Ishikawa (cell line): ENCODE measurements at regions not wholly inside any gene's neighbourhood (a gene's known extent, or its start where the extent isn't known, plus 50 kb on each side); places are given as distances from the start of the nearest gene placed in this dataset.

Source experiments
- CEBPB ChIP-seq: IDR thresholded peaks from 2 replicates; pipeline ENCODE4 v1.6.1; 2012
- CREB1 ChIP-seq: IDR thresholded peaks from 2 replicates; pipeline ENCODE4 v1.6.1; 2012; ENCODE audit warnings: low read depth
- EP300 ChIP-seq: IDR thresholded peaks from 2 replicates; pipeline ENCODE4 v1.6.1; 2012; ENCODE audit warnings: borderline replicate concordance
- FOXM1 ChIP-seq: IDR thresholded peaks from 2 replicates; pipeline ENCODE4 v1.6.1; 2012; ENCODE audit warnings: low read depth, borderline replicate concordance
- MAX ChIP-seq: IDR thresholded peaks from 2 replicates; pipeline ENCODE4 v1.6.1; 2012
- REST ChIP-seq: IDR thresholded peaks from 2 replicates; pipeline ENCODE4 v1.6.1; 2012; ENCODE audit warnings: low read depth, mild to moderate bottlenecking
- TAF1 ChIP-seq: IDR thresholded peaks from 2 replicates; pipeline ENCODE4 v1.6.1; 2012; ENCODE audit warnings: low read depth, mild to moderate bottlenecking
- TCF12 ChIP-seq: IDR thresholded peaks from 2 replicates; pipeline ENCODE4 v1.6.1; 2012; ENCODE audit warnings: low read depth
- TEAD4 ChIP-seq: IDR thresholded peaks from 2 replicates; pipeline ENCODE4 v1.6.1; 2012
- USF1 ChIP-seq: IDR thresholded peaks from 2 replicates; pipeline ENCODE4 v1.6.1; 2012
- YY1 ChIP-seq: IDR thresholded peaks from 2 replicates; pipeline ENCODE4 v1.6.1; 2012; ENCODE audit warnings: low read depth

GRCh38 chr14:101001311-101002069, 98.0 kb upstream of the RTL1 start:
- TF ChIP-seq MAX (no peak), TEAD4 (no peak), FOXM1 (no peak), REST (no peak), USF1 (no peak), TCF12 (no peak), TAF1 (no peak), EP300 (no peak), CREB1 (no peak), YY1 (no peak), CEBPB (no peak)
